Gastrocnemius medialis (tissue), 4 donors: ENCODE measurements at regions not wholly inside any gene's neighbourhood (a gene's known extent, or its start where the extent isn't known, plus 50 kb on each side); places are given as distances from the start of the nearest gene placed in this dataset.

ENCODE experiments used
- CTCF ChIP-seq, 5 experiments: fragments of 450-650 bp in 3 of 5; fragments of 200-600 bp in 2 of 5; sonication (generic) in 2 of 5; IDR thresholded peaks in 4 of 5; conservative IDR thresholded peaks in 1 of 5; 1 replicate in 4 of 5; 2 replicates in 1 of 5; pipeline ENCODE4 v1.5.1; 2016 to 2019; ENCODE audit warnings: antibody characterized with exemption in 5 of 5, mild to moderate bottlenecking in 3 of 5, moderate library complexity in 3 of 5
- POLR2A ChIP-seq, 2 donors: fragments of 450-650 bp; IDR thresholded peaks; one replicate each; pipeline ENCODE4 v1.6.1; 2017; ENCODE audit warnings: antibody characterized with exemption in 2 of 2, mild to moderate bottlenecking in 2 of 2, moderate library complexity in 2 of 2

GRCh38 chr1:112817555-112818373, 102.6 kb upstream of the PPM1J start:
- TF ChIP-seq CTCF (IDR thresholded peaks at IDR 0.05 in 4 of 5, conservative IDR thresholded peaks at IDR 0.05 in 1 of 5), result no peak
- no peak for TF ChIP-seq POLR2A (IDR thresholded peaks at IDR 0.05)
